Ovary (tissue), 3 donors: ENCODE measurements at regions not wholly inside any gene's neighbourhood (a gene's known extent, or its start where the extent isn't known, plus 50 kb on each side); places are given as distances from the start of the nearest gene placed in this dataset.

ENCODE experiments used
- CTCF ChIP-seq, 3 donors: fragments of 450-650 bp in 2 of 3; fragments of 200-600 bp in 1 of 3; IDR thresholded peaks; one replicate each; pipeline versions ENCODE4 v1.5.1 to v1.8.0; 2016 to 2022; ENCODE audit warnings: antibody characterized with exemption in 3 of 3, mild to moderate bottlenecking in 1 of 3
- EP300 ChIP-seq: sonication (generic); formaldehyde crosslinking; IDR thresholded peaks from one replicate; pipeline ENCODE4 v1.6.1; 2017; ENCODE audit warnings: antibody characterized with exemption
- POLR2A ChIP-seq: fragments of 450-650 bp; IDR thresholded peaks from one replicate; pipeline ENCODE4 v1.6.1; 2017; ENCODE audit warnings: antibody characterized with exemption, mild to moderate bottlenecking, moderate library complexity
- donor health status: DM: no; HTN: no; CAD: no.

GRCh38 chr2:4915357-4915756 is 776.8 kb upstream of the SOX11 start:
- TF ChIP-seq CTCF (IDR thresholded peaks at IDR 0.05) (no peak), EP300 (no peak), POLR2A (no peak)
